ENCODE measurements at regions not wholly inside any gene's neighbourhood (a gene's known extent, or its start where the extent isn't known, plus 50 kb on each side); places are given as distances from the start of the nearest gene placed in this dataset.

DNA sequence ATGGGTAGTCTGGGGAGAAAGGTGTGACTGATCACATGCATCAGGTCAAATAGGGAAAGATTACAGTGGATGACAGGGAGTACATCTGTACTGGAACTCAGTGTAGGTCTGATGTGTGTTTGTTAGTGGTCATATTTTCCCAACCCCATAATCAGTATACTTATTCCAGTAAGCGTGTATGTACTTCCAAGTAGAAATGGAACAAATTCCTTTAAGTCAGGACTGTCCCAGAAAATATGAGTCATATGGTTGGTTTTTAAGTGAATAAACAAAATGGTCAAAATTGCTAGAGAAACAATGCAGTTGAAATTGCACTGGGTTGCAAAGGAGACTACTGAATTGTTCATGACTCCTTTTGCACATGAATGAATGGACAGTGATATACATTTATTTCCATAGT, 118.8 kb upstream of the MYO3A start:
- TF ChIP-seq, protein P1, sequence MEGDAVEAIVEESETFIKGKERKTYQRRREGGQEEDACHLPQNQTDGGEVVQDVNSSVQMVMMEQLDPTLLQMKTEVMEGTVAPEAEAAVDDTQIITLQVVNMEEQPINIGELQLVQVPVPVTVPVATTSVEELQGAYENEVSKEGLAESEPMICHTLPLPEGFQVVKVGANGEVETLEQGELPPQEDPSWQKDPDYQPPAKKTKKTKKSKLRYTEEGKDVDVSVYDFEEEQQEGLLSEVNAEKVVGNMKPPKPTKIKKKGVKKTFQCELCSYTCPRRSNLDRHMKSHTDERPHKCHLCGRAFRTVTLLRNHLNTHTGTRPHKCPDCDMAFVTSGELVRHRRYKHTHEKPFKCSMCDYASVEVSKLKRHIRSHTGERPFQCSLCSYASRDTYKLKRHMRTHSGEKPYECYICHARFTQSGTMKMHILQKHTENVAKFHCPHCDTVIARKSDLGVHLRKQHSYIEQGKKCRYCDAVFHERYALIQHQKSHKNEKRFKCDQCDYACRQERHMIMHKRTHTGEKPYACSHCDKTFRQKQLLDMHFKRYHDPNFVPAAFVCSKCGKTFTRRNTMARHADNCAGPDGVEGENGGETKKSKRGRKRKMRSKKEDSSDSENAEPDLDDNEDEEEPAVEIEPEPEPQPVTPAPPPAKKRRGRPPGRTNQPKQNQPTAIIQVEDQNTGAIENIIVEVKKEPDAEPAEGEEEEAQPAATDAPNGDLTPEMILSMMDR (IDR thresholded peaks at IDR 0.05): no peak
- TF ChIP-seq POLR2AphosphoS5 (IDR thresholded peaks at IDR 0.05): no peak
- TF ChIP-seq POLR2A (IDR thresholded peaks at IDR 0.05): no peak
- no peak for TF ChIP-seq EP300 (IDR thresholded peaks at IDR 0.05)
